NCI-H1105 treated with DMSO at 0.1 percent for 48 hours (cell line): ENCODE measurements at regions not wholly inside any gene's neighbourhood (a gene's known extent, or its start where the extent isn't known, plus 50 kb on each side); places are given as distances from the start of the nearest gene placed in this dataset.

Experiments
- DNase-seq: peaks from one replicate; lab custom pipeline; 2025; lab: John Stamatoyannopoulos, UW

DNA sequence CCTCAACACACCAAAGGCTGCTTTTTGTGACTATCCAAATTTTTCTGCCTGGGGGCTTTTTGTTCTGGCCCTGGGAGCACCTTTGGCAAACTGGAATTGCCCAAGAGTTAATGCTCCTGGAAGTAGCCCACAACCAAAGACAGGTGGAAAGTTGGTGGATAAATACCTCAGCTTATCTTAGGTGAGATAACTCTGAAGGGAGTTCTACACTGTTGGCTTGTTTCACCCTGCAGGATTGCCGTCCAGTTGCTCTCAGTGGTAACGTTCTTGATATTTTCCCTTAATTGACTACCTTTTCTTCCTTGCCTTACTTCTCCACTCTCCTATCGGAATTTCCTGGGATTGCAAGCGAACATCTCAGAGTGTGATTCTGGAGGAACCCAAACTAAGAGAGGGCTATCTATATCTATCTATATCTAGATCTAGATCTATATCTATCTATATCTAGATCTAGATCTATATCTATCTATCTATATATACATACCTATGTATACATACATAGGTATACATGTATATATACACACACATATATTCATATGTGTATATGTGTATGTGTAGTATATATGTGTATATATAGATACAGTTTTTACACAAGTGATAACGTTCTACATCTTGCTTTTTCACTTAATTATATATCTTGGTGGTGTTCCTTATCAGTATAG lies 82.6 kb upstream of the DHX15 start:
- no peak for DNase-seq

DNA sequence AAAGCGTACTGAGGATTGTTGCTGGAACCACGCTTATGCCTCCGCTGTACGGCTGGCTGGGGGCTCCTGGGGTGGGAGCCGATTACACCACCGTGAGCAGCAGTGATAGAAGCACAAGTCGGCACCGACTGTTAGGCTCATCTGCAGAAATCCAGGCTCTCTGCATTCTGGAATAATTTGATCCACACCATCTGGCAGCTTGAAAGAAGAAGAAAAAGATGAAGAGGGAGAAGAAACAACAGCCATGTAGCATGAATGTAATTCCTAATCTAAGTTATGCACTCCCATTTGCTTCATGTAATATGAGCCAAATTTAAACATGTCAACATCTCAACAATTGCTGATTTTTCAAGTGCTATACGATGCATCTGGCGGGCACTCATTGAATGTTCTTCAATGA lies 84.6 kb upstream of the DHX15 start:
- DNase-seq: peak; percentile 26

DNA sequence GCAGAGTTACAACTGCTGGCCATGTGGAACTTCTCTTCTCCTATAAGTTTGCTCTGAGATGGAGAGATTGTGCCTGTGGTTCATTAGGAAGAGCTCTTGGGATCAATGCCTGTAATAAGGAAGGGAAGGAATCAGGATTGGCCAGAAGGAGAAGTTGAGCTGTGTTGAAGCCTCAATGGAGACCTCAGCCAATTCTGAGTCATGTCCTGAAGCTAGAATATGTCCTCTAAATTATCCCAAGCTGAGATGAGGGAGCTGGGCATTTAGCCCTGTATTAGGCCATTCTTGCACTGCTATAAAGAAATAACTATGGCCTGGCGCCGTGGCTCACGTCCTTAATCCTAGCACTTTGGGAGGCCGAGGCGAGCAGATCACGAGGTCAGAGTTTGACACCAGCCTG lies 85.4 kb upstream of the DHX15 start:
- DNase-seq: no peak

GRCh38 chr4:24671849-24672248 lies 87.5 kb upstream of the DHX15 start:
- no peak for DNase-seq

GRCh38 chr4:24672880-24673279 lies 88.5 kb upstream of the DHX15 start:
- no peak for DNase-seq

GRCh38 chr4:24674279-24674678 lies 89.9 kb upstream of the DHX15 start:
- no peak for DNase-seq

DNA sequence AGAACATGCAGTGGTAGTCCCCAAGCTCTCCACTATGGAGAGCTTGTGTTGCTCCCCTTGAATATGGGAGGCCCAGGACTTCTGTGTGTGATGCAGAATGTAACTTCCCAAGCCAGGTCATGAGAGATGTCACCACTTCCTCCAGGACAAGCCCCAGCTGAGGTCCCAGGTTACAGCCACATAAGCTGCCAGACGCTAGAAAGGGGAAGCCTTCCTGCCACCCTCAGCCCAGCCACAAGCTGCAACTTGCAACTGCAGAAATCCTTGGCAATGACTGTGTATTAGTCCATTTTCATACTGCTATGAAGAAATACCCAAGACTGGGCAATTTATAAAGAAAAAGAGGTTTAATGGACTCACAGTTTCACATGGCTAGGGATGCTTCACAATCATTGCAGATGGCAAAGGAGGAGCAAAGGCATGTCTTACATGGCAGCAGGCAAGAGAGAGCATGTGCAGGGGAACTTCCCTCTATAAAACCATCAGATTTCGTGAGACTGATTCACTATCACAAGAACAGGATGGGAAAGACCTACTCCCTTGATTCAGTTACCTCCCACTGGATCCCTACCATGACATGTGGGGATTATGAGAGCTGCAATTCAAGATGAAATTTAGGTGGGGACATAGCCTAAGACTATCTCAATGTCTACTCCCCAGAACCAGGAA lies 91.5 kb upstream of the DHX15 start:
- no peak for DNase-seq

GRCh38 chr4:24677909-24678308 lies 93.6 kb upstream of the DHX15 start:
- no peak for DNase-seq

DNA sequence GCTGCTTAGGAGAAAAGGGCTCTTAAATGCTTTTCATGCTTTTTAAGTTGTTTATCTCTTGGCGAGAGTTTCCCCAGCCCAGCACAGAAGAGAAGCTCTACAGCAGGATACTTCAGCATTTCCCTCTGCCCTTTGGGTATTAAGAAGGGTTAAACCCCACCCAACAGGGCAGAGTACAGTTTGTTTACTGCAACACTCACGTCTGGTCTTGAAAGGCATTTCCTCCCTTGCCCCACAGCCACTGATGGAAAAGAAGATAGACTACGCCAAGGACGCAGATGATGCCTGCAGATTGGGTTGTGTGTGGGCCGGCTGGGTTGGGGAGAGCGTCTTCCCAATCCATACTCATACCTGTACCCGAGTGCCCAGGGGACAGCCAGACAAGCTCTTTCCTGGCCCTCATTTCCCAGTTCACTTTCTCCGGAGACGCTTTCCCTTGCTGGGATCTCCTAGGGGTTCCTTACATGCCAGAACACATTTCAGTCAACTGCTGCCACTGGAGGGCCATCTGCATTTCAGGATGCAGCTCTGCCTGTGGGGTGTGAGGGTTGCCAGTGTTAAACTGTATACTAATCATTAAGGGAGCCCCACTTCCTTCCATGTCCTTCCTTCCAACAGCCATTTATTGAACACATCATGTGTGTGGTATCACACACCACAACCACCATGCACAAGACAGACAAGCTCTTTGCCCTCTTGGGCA lies 96.5 kb upstream of the DHX15 start:
- no peak for DNase-seq

DNA sequence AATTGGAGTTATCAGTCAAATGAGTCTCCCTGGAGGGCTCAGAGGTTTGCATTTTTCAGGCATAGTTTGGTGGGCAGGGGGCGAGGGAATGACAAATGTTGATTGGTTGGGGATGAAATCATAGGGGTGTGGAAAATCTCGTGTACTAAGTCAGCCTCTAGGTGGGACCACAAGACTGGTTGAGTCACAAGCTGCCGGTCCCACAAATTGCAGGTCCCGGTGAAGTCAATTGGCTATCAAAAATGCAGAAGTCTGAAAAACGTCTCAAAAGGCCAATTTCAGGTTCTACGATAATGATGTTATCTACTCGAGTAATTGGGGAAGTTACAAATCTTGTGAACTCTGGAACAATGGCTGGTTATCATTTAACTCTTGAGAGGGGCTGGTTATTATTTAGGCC lies 98.8 kb upstream of the DHX15 start:
- DNase-seq: no peak

DNA sequence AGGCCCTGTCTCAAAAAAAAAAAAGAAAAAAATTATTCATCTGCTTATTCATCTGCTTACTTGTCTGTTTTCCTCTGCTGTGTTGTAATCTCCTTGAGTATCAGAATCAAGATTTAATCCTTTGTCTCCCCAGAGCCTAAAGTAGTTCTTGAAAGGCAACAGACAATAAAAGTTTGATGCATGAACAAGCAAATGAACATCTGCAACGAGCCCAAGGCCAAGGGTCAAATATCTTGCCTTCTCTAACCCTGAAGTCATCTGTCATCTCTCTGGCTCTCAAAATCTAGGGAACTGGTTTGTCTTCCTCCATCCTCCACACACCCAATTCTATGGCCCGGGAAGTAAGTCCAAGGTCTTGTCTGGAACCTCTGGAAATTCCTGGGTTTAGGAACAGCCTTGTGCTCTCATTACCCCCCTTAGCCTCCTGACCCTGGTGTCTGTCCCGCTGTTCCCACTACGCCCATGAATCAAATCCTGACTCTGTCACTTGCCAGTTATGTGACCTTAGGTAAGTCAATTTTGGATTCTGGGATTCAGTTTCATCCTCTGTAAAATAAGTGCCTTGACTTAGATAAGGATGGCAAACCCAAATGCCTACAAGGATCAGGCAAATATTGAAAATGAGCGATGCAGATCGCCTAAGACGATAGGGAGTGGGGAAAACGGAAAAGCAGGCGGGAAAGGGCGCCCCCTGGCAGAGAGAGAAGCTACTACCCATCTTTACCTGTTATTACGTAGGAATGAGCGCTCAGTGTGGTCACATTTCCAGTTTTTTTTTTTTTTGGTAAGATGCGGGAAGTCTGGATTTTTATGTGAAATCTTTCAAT lies 102.7 kb upstream of the DHX15 start:
- no peak for DNase-seq

GRCh38 chr4:24688453-24688852 lies 104.1 kb upstream of the DHX15 start:
- DNase-seq: no peak

DNA sequence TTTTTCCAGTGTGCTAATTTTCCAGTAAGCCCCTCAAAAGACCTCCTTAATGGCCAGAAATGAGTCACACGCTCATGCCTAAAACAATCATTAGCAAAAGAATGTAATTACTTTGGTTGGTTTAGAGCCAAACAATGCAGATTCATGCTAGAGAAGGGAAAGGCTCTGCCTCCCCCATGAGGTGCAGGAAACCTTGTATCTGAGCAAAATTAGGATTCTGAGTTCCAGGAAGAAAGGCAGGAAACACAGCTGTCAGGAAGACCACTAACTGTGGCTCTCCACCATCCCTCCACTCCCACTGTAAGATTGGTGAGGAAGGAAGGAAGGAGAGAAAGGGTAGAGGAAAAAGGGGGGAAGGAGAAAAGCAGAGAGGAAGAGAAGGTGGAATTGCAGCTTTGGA lies 104.9 kb upstream of the DHX15 start:
- DNase-seq: no peak

GRCh38 chr4:24690436-24690835 lies 104.9 kb upstream of the SOD3 start:
- no peak for DNase-seq

DNA sequence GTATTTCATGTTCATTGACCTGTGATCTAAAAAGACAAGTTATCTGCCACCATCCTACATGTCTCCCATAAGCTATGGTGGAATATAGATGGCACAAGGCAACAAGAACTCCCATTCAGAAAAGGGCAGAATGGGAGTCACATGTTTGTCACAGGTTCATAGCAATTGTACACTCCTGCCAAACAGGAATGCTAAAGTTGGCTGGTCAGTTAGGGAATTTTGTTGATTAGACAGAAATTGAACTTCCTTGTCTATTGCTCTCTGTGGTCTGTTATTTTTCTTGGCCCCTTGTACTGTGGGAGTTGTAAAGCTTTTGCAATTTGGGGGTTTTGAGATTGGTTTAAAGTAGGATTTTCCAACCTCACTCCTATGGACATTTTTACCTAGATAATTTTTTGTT lies 101.7 kb upstream of the SOD3 start:
- no peak for DNase-seq

DNA sequence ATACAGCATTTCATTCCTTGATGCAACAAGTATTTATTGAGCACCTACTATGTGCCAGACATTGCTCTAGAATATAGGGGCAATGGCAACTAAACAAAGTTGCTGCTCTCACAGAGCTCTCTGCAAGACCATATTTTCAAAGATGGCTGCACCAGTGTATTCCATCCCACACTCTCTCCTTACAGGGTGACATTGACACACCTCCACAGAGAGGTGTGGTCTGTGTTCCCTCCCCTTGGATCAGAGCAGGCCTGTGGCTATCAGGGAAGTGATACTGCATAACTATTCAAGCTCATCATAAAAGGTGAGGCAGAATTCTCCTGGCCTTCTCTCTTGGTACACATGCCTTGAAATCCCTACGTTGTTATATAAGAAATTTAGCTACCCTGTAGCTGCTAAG lies 95.3 kb upstream of the SOD3 start:
- no peak for DNase-seq

GRCh38 chr4:24701683-24702082 lies 93.7 kb upstream of the SOD3 start:
- DNase-seq: no peak

- no peak for DNase-seq
These were observed 93.1 kb upstream of the SOD3 start for GRCh38 chr4:24702281-24702680.

GRCh38 chr4:24703298-24703697 lies 92.1 kb upstream of the SOD3 start:
- no peak for DNase-seq

DNA sequence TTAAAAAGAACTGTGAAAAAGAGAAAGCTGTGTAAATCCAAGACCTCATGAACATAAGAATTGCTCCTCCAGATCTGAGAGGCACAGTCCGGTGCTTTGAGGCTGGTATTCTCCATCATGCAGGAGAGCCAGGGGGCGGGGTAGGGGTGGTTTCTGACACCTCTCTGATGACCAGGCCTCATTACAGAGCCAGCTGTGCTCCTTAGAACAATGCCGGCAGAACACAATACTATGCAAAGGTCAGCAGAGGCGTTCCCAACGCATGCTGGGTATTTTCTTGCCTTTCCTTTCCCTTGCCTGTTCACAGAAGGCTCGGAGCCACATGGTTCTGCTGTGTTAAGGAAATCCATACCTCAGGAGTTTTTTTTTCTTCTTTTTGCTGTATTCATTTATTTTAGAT lies 91.2 kb upstream of the SOD3 start:
- no peak for DNase-seq

- DNase-seq: no peak
These were observed 90.2 kb upstream of the SOD3 start for GRCh38 chr4:24705016-24705753.

GRCh38 chr4:24713604-24714003 lies 81.8 kb upstream of the SOD3 start:
- DNase-seq: no peak
